ENCODE measurements at regions not wholly inside any gene's neighbourhood (a gene's known extent, or its start where the extent isn't known, plus 50 kb on each side); places are given as distances from the start of the nearest gene placed in this dataset.

- TF ChIP-seq CTCF (conservative IDR thresholded peaks at IDR 0.05; ENCODE audit: low read depth, low read length), result no peak
- TF ChIP-seq EZH2phosphoT487 (IDR thresholded peaks at IDR 0.05; ENCODE audit: borderline replicate concordance, low read length), result no peak
Observed at GRCh38 chr10:32146166-32146565, 89.9 kb upstream of the KIF5B start.
